HG02588 (cell line): ENCODE measurements at regions not wholly inside any gene's neighbourhood (a gene's known extent, or its start where the extent isn't known, plus 50 kb on each side); places are given as distances from the start of the nearest gene placed in this dataset.
"Not testable (repeated sequence)": the region's sequence is repeated elsewhere in the genome, so short reads cannot be mapped to it uniquely, and the experiment has no call there.

Experiments used
- ATAC-seq: cut with Tn5 transposase; IDR thresholded peaks from one replicate; pipeline ENCODE4 v1.9.1; 2021; ENCODE audit warnings: mild to moderate bottlenecking, moderate library complexity; ENCODE audit not compliant: unreplicated experiment

- ATAC-seq, result no peak
These were observed 751.1 kb downstream of the CCDC85A start for GRCh38 chr2:56934866-56935265.

- no peak for ATAC-seq
These were observed 756.3 kb downstream of the CCDC85A start for GRCh38 chr2:56940054-56940453.

GRCh38 chr2:56952871-56953270 lies 769.1 kb downstream of the CCDC85A start:
- ATAC-seq, result no peak

GRCh38 chr2:56960581-56960980 lies 776.8 kb downstream of the CCDC85A start:
- no peak for ATAC-seq

GRCh38 chr2:56962673-56963072 lies 778.9 kb downstream of the CCDC85A start:
- ATAC-seq, result no peak

- no peak for ATAC-seq
These were observed 785.7 kb downstream of the CCDC85A start for GRCh38 chr2:56969513-56969912.

GRCh38 chr2:56971383-56971974 lies 787.7 kb downstream of the CCDC85A start:
- no peak for ATAC-seq

GRCh38 chr2:56981554-56981953 lies 797.8 kb downstream of the CCDC85A start:
- ATAC-seq, result no peak

- no peak for ATAC-seq
These were observed 801.8 kb downstream of the CCDC85A start for GRCh38 chr2:56985609-56986008.

- no peak for ATAC-seq
These were observed 838.7 kb downstream of the CCDC85A start for GRCh38 chr2:57022496-57022895.

- no peak for ATAC-seq
These were observed 861.3 kb downstream of the CCDC85A start for GRCh38 chr2:57044931-57045635.

- no peak for ATAC-seq
These were observed 865.5 kb downstream of the CCDC85A start for GRCh38 chr2:57049273-57049672.

- no peak for ATAC-seq
These were observed 866.2 kb downstream of the CCDC85A start for GRCh38 chr2:57050007-57050406.

- not testable (repeated sequence) for ATAC-seq
These were observed 882.5 kb downstream of the CCDC85A start for GRCh38 chr2:57066301-57066700.

- no peak for ATAC-seq
These were observed 891.4 kb downstream of the CCDC85A start for GRCh38 chr2:57075226-57075625.

GRCh38 chr2:57080035-57080434 lies 896.2 kb downstream of the CCDC85A start:
- no peak for ATAC-seq

GRCh38 chr2:57084697-57085281 lies 901.0 kb downstream of the CCDC85A start:
- no peak for ATAC-seq

- no peak for ATAC-seq
These were observed 909.2 kb downstream of the CCDC85A start for GRCh38 chr2:57093020-57093419.

- no peak for ATAC-seq
These were observed 914.1 kb downstream of the CCDC85A start for GRCh38 chr2:57097855-57098254.

- no peak for ATAC-seq
These were observed 916.6 kb downstream of the CCDC85A start for GRCh38 chr2:57100436-57100835.

GRCh38 chr2:57105694-57106093 lies 921.9 kb downstream of the CCDC85A start:
- no peak for ATAC-seq

GRCh38 chr2:57107353-57107752 lies 923.6 kb downstream of the CCDC85A start:
- no peak for ATAC-seq
